Left lung (tissue), 4 donors: ENCODE measurements at regions not wholly inside any gene's neighbourhood (a gene's known extent, or its start where the extent isn't known, plus 50 kb on each side); places are given as distances from the start of the nearest gene placed in this dataset.

ENCODE experiments used
- ATAC-seq: fragments of 200-7000 bp; cut with Tn5 transposase; one replicate; pipeline ENCODE4 v1.9.1; 2020; ENCODE audit warnings: moderate library complexity
- DNase-seq, 4 donors: peaks; one replicate each; pipeline ENCODE4 v3.0.0-alpha.2; 2013 to 2020
- H3K27ac ChIP-seq, 2 donors: fragments of 200-600 bp; sonication (generic) in 1 of 2; one replicate each; pipeline versions ENCODE4 v1.5.0 to v1.8.0; 2020 to 2021
- H3K27me3 ChIP-seq, 2 donors: fragments of 200-600 bp; sonication (generic) in 1 of 2; one replicate each; pipeline versions ENCODE4 v1.5.0 to v1.8.0; 2020 to 2021
- H3K36me3 ChIP-seq, 2 donors: fragments of 200-600 bp; sonication (generic) in 1 of 2; one replicate each; pipeline versions ENCODE4 v1.5.0 to v1.8.0; 2020 to 2021
- H3K4me1 ChIP-seq, 2 donors: fragments of 200-600 bp; one replicate each; pipeline ENCODE4 v1.8.0; 2021
- H3K4me3 ChIP-seq, 2 donors: fragments of 200-600 bp; sonication (generic) in 1 of 2; one replicate each; pipeline versions ENCODE4 v1.5.0 to v1.8.0; 2020 to 2021; ENCODE audit warnings: mild to moderate bottlenecking in 1 of 2
- H3K9me3 ChIP-seq, 2 donors: fragments of 200-600 bp; sonication (generic) in 1 of 2; one replicate each; pipeline versions ENCODE4 v1.5.0 to v1.8.0; 2020 to 2021
- CTCF ChIP-seq, 2 donors: fragments of 200-600 bp; sonication (generic) in 1 of 2; IDR thresholded peaks; one replicate each; pipeline versions ENCODE4 v1.5.0 to v1.8.0; 2021; ENCODE audit warnings: antibody characterized with exemption in 2 of 2
- intact Hi-C, 2 donors: fragments of 100-400 bp; cut with DNase I; formaldehyde crosslinking; loops; one replicate each; pipeline versions ENCODE4 v1.11.2 to v1.14.2; 2022
- donor health status: DM: no; HTN: yes; CAD: no.
- donor health status: DM: no; HTN: no; CAD: no.

DNA sequence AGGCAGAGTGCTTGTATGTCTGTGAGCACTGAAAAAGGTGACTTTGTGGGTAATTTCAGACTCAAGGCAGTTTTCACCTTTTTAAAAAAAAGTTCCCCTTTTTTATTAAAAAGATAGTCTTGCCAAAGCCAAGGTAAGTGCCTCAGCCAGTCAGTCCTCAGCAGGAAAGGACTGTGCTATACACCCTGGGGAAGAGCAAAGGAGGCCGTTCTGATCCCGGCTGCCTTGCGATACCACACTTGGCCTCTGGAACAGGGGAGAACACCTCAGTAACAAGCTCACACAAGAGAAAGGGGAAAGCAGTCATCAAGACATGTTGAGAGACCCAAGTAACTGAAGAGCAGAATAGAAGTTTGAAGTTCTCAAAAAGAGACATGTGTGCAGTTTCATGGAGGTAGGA, 541.7 kb downstream of the BCOR start:
- Histone ChIP-seq H3K9me3 (no peaks in the 10 kb centered on the region), H3K4me1 (no peaks in the 10 kb centered on the region), H3K27me3 (no peaks in the 10 kb centered on the region), H3K4me3 (no peak overlapping the region), H3K36me3 (no peaks in the 10 kb centered on the region), H3K27ac (no peak overlapping the region)
- intact Hi-C loops, result no loop called here
- ATAC-seq (no peak), DNase-seq (no peak)
- TF ChIP-seq CTCF (IDR thresholded peaks at IDR 0.05), result no peak

DNA sequence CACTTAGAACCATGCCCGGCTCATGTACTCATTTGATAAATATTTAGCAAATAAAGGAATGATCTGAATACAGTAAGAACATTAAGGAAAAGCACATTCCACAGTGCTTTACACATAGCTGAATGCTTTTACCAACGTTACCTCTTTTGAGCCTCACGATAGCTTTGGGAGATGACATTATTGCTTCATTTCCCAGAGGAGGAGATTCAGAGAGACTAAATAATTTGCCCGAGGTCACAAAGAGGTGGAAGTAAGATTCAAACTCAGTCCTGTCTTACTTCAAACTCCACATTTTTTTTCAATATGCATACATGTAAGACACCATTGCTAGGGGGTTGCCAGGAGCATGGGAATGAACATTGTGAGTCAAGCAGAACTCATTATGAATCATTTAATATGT, 538.5 kb downstream of the BCOR start:
- no peak for TF ChIP-seq CTCF (IDR thresholded peaks at IDR 0.05)
- Histone ChIP-seq H3K9me3 (no peaks in the 10 kb centered on the region), H3K4me3 (no peak overlapping the region), H3K36me3 (no peaks in the 10 kb centered on the region), H3K27ac (no peak overlapping the region), H3K4me1 (no peaks in the 10 kb centered on the region), H3K27me3 (no peaks in the 10 kb centered on the region)
- intact Hi-C loops, result no loop called here
- ATAC-seq, result no peak
- DNase-seq, result no peak

GRCh38 chrX:39560271-39560670, 537.5 kb downstream of the BCOR start:
- H3K27me3 ChIP-seq, result no peaks in the 10 kb centered on the region
- intact Hi-C loops, result no loop called here
- TF ChIP-seq CTCF (IDR thresholded peaks at IDR 0.05), result no peak
- DNase-seq, result no peak
- ATAC-seq, result no peak
- no peaks in the 10 kb centered on the region for H3K9me3 ChIP-seq
- H3K36me3 ChIP-seq, result no peaks in the 10 kb centered on the region
- H3K4me3 ChIP-seq, result no peak overlapping the region
- no peaks in the 10 kb centered on the region for H3K4me1 ChIP-seq
- no peak overlapping the region for H3K27ac ChIP-seq

DNA sequence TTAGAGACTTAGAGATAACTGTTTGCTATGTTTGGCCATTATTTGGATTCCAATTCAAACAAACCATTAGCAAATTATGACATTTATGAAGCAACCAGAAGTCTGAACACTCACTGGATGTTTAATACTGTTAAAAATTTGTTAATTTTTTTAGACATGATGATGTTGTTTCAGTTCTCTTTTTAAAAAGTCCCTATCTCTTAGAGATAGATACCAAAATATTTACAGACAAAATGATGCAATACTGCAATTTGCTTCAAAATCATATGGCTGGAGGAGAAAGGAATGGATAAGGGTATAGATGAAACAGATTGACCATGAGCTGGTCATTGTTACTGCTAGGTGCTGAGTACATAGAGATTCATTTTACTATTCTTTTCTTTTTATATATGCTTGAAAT, 534.6 kb downstream of the BCOR start:
- TF ChIP-seq CTCF (IDR thresholded peaks at IDR 0.05), result no peak
- no peak overlapping the region for H3K4me3 ChIP-seq
- H3K27me3 ChIP-seq, result no peaks in the 10 kb centered on the region
- DNase-seq (no peak), ATAC-seq (no peak)
- H3K4me1 ChIP-seq, result no peaks in the 10 kb centered on the region
- H3K9me3 ChIP-seq, result no peaks in the 10 kb centered on the region
- no peaks in the 10 kb centered on the region for H3K36me3 ChIP-seq
- intact Hi-C loops, result no loop called here
- no peak overlapping the region for H3K27ac ChIP-seq

GRCh38 chrX:39564751-39565150, 533.0 kb downstream of the BCOR start:
- Histone ChIP-seq H3K36me3 (no peaks in the 10 kb centered on the region), H3K4me3 (no peak overlapping the region), H3K9me3 (no peaks in the 10 kb centered on the region), H3K4me1 (no peaks in the 10 kb centered on the region), H3K27me3 (no peaks in the 10 kb centered on the region), H3K27ac (no peak overlapping the region)
- peak; percentile 49 for ATAC-seq
- DNase-seq, result no peak
- intact Hi-C loops, result no loop called here
- TF ChIP-seq CTCF (IDR thresholded peaks at IDR 0.05), result no peak
